Heart left ventricle (tissue), 13 donors: ENCODE measurements at regions not wholly inside any gene's neighbourhood (a gene's known extent, or its start where the extent isn't known, plus 50 kb on each side); places are given as distances from the start of the nearest gene placed in this dataset.

Experiments used
- CTCF ChIP-seq, 12 donors: fragments of 200-600 bp; sonication (generic) in 4 of 12; IDR thresholded peaks; one replicate each; pipeline versions ENCODE4 v1.5.0 to v1.8.0; 2018 to 2022; ENCODE audit warnings: antibody characterized with exemption in 12 of 12, mild to moderate bottlenecking in 5 of 12
- POLR2A ChIP-seq, 2 donors: fragments of 450-650 bp; IDR thresholded peaks; one replicate each; pipeline ENCODE4 v1.6.1; 2017; ENCODE audit warnings: antibody characterized with exemption in 2 of 2, mild to moderate bottlenecking in 2 of 2, moderate library complexity in 2 of 2
- donor health status: ischemic (EF 13 %, LVEDD 7.1; RV severe dilation, severe dysfunction).
- donor health status: DM: no; HTN: yes; CAD: no.
- donor health status: DM: no; HTN: no; CAD: no.
- donor health status: ischemic (EF 25% LVEDD 6.9; RV normal size, moderate dysfunction).
- donor health status: ischemic (EF 25% LVEDD 5.7; RV mildly dilated, moderate dysfunction).
- donor health status: ischemic (EF 35%, LVEDD 5.7; RV mildly dilated, moderate dysfunction).
- donor health status: nonischemic (EF 11% LVEDD 7.7; RV severe dilation, severe dysfunction).
- donor health status: DM: yes; HTN: yes; CAD: no.
- donor health status: PGD.
- donor health status: ischemic (EF 29% LVEDD 5.4; RV normal size, mild dysfunction).
- donor health status: nonischemic (EF 23%, LVEDD 6.1; RV moderate dilation, normal function).

DNA sequence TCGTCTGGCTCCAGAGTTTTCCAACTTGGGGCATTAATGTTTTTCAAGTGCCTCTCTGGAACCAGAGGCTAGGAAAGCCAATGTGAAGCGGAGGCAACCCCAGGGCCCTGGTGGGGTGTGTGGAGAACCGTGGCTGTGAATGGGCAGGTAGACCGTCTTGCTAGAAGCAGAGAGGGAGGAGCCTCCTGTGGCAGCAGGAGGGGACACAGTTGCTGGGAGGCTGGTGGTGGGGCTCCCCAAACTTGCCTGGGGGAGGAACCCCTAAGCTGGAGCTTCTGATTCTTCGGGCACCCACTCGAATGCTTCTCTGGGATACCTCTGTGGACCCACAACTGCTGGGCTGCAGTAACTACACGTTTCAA is 65.3 kb upstream of the APCDD1L start:
- no peak for TF ChIP-seq POLR2A (IDR thresholded peaks at IDR 0.05)
- TF ChIP-seq CTCF (IDR thresholded peaks at IDR 0.05): no peak
